K562 (cell line): ENCODE measurements at regions not wholly inside any gene's neighbourhood (a gene's known extent, or its start where the extent isn't known, plus 50 kb on each side); places are given as distances from the start of the nearest gene placed in this dataset.

Experiments
- BHLHE40 ChIP-seq: IDR thresholded peaks from 2 replicates; pipeline ENCODE4 v1.6.1; 2011; ENCODE audit warnings: low read length, improper control_type of control experiment
- BRD9 ChIP-seq: fragments of 450-650 bp; IDR thresholded peaks from 2 replicates; pipeline ENCODE4 v1.6.1; 2018; ENCODE audit warnings: low read depth; ENCODE audit not compliant: partially characterized antibody
- CTCF ChIP-seq, 3 experiments: IDR thresholded peaks in 2 of 3; conservative IDR thresholded peaks in 1 of 3; 2 replicates each; pipeline ENCODE4 v1.5.1; 2011 to 2012; ENCODE audit warnings: low read length in 3 of 3, mild to moderate bottlenecking in 3 of 3, control low read depth in 2 of 3, improper control_type of control experiment in 1 of 3, inconsistent platforms in 1 of 3, low read depth in 1 of 3, mixed read lengths in 1 of 3, moderate library complexity in 1 of 3; ENCODE audit not compliant: insufficient read depth in 2 of 3
- FOXM1 ChIP-seq, 2 experiments: fragments of 450-650 bp in 1 of 2; sonication (generic) in 1 of 2; formaldehyde crosslinking in 1 of 2; IDR thresholded peaks; 2 replicates each; pipeline versions ENCODE4 v1.6.1 to v1.9.0; 2017 to 2022; ENCODE audit warnings: low read depth in 2 of 2, mild to moderate bottlenecking in 2 of 2, missing genetic modification reagents in 1 of 2, moderate library complexity in 1 of 2
- MBD1 ChIP-seq: fragments of 250-450 bp; sonication (Bioruptor Pico); IDR thresholded peaks from 2 replicates; pipeline ENCODE4 v1.8.0; 2022; ENCODE audit warnings: inconsistent platforms
- MTA3 ChIP-seq: fragments of 450-650 bp; formaldehyde crosslinking; IDR thresholded peaks from 2 replicates; pipeline ENCODE4 v1.6.1; 2017; ENCODE audit warnings: mild to moderate bottlenecking, borderline replicate concordance
- NR1H2 ChIP-seq: sonication (generic); formaldehyde crosslinking; IDR thresholded peaks from 2 replicates; pipeline ENCODE4 v1.4.0; 2020; ENCODE audit warnings: mild to moderate bottlenecking, missing genetic modification reagents
- POLR2A ChIP-seq: fragments of 450-650 bp; conservative IDR thresholded peaks from 2 replicates; pipeline ENCODE4 v1.6.1; 2016
- PTBP1 ChIP-seq: fragments of 200-400 bp; formaldehyde crosslinking; IDR thresholded peaks from 2 replicates; pipeline ENCODE4 v1.6.1; 2017; ENCODE audit warnings: low read depth, low read length
- TAL1 ChIP-seq: fragments of 450-650 bp; IDR thresholded peaks from 2 replicates; pipeline ENCODE4 v1.6.1; 2016; ENCODE audit warnings: mild to moderate bottlenecking
- TBP ChIP-seq: optimal IDR thresholded peaks from 2 replicates; pipeline ENCODE3; 2011; ENCODE audit warnings: low read depth, low read length, improper control_type of control experiment
- ZNF263 ChIP-seq: sonication (generic); formaldehyde crosslinking; IDR thresholded peaks from 2 replicates; pipeline ENCODE4 v1.8.0; 2022; ENCODE audit warnings: mild to moderate bottlenecking, missing genetic modification reagents, borderline replicate concordance
- ZNF408 ChIP-seq: fragments of 250-450 bp; sonication (Bioruptor Pico); IDR thresholded peaks from 2 replicates; pipeline ENCODE4 v1.4.0; 2020; ENCODE audit warnings: low read depth, mild to moderate bottlenecking, moderate library complexity

GRCh38 chr3:144085964-144086363 is 114.3 kb downstream of the DIPK2A start:
- no peak for TF ChIP-seq NR1H2
- no peak for TF ChIP-seq MBD1 (CRISPR knock-in tag)
- no peak for TF ChIP-seq MTA3
- no peak for TF ChIP-seq BHLHE40
- TF ChIP-seq POLR2A, result no peak
- TF ChIP-seq PTBP1, result no peak
- no peak for TF ChIP-seq CTCF (IDR thresholded peaks at IDR 0.05 in 2 of 3, conservative IDR thresholded peaks at IDR 0.05 in 1 of 3; ENCODE audit: insufficient read depth in 2 of 3, low read depth in 1 of 3, low read length in 3 of 3)
- no peak for TF ChIP-seq ZNF263 (CRISPR knock-in tag)
- TF ChIP-seq TAL1, result no peak
- no peak for TF ChIP-seq FOXM1 (IDR thresholded peaks at IDR 0.05; ENCODE audit: low read depth)
- no peak for TF ChIP-seq FOXM1 (CRISPR knock-in tag; IDR thresholded peaks at IDR 0.05; ENCODE audit: low read depth)
- no peak for TF ChIP-seq BRD9
- TF ChIP-seq TBP, result no peak
- no peak for TF ChIP-seq ZNF408 (CRISPR knock-in tag)
